ENCODE measurements at regions not wholly inside any gene's neighbourhood (a gene's known extent, or its start where the extent isn't known, plus 50 kb on each side); places are given as distances from the start of the nearest gene placed in this dataset.

DNA sequence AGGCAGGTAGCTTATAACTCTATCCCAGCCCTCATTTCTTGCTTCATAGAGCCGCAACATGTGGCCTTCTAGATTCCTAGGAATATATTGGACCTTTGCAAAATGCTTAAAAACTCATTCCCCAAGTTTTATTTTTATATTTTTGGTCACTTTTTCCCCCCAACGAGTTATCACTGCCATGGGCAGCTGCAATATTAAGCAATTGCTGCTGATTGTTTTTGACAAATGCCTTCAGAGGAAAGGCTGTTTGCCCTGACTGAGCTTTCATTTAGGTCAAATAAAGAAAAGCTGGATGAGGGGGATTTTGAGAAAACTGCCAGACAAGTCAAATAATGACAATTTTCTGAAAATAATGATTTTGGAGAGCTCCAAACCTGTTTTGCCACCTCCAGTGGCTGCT lies 976.9 kb upstream of the MBL2 start:
- DNase-seq, result no peak

DNA sequence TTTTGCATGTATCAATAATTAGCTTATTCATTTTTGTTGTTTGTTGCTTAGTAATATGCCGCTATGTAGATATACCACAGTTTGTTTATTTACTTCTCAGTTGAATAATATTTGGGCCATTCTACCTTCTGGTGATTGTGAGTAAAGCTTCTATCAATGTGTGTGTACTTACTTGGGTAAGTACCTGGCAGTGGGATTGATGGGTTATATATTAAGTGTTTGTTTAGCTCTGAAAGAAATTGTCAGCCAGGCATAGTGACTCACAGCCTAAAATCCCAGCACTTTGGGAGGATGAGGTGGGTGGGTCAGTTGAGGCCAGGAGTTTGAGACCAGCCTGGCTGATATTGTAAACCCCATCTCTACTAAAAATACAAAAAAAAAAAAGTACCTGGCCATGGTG lies 975.7 kb upstream of the MBL2 start:
- DNase-seq, result no peak

DNA sequence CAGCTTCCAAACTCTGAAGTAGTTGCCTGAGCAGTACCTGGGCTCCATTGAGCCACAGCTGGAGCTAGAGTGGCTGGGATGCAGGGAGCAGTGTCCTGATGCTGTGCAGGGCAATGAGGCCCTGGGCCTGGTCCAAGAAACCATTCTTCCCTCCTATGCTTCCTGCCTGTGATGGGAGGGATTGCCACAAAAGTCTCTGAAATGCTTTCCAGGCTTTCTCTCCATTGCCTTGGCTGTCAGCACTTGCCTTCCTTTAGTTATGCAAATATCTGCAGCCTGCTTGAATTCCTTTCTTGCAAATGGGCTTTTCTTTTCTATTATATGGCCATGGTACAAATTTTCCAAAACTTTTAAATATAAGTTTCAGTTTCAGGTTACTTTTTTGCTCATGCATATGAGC lies 972.2 kb upstream of the MBL2 start:
- DNase-seq, result no peak

DNA sequence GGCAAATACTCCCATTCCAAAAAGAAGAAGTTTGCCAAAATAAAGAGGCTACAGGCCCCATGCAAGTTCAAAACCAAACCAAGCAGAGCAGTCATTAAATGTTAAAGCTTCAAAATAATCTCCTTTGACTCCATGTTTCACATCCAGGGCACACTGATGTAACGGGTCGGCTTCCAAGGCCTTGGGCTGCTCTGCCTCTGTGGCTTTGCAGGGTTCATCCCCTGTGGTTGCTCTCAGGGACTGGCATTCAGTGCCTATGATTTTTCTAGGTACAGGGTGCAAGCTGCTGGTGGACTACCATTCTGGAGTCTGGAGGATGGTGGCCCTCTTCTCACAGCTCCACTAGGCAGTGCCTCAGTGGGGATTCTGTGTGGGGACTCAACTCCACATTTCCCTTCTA lies 971.6 kb upstream of the MBL2 start:
- DNase-seq, result no peak

DNA sequence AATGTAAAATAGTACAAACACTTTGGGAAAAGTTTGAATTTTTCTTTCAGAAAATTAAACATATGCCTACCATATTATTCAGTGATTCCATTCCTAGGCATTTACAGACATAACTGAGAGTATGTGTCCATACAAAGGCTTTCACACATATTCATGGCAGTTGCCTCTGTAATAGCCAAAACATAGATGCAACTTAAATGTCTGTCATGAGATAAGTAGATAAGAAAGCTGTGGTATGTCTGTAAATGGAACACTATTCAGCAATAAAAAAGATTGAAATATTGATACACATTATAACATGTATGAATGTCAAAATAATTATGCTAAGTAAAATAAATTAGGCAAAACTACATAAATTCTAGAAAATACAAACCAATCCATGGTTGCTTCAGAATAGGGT lies 964.5 kb upstream of the MBL2 start:
- DNase-seq, result no peak

DNA sequence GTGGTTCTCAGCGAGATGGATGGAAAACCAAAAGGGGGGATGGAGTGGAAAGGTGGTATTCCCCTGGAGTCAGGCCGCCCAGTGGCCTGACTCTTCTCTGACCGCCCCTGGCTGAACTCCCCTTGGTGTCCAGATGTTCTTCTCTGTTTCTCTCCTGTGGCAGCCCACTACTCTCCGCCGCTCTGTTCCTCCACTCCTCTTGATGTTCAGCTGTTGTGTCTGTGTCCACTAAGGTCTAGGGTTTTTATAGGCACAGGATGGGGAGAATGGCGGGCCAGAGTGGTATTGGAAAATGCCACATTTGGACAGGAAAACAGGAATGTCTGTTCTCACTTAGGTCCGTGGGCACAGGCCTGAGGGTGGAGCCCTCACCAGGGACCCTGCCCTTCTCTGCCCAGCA lies 954.3 kb upstream of the MBL2 start:
- no peak for DNase-seq

DNA sequence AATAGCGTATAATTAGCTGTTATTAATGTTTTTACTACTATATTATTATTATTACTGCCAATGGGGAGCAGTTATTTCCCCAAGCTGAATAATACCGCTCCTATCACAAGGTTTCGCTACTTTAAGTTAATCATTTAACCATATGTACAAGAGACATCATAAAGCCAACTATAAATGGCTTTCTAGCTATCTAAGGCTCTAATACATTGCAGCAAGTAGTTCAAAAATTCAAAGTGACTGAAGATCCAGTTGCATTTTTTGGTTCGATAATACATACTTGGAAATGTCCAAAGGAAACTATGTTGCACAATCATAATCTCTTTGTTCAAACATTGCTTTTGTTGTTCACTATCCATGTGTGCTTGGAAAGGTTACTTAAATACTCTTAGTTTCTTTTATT lies 952.0 kb upstream of the MBL2 start:
- DNase-seq, result no peak

DNA sequence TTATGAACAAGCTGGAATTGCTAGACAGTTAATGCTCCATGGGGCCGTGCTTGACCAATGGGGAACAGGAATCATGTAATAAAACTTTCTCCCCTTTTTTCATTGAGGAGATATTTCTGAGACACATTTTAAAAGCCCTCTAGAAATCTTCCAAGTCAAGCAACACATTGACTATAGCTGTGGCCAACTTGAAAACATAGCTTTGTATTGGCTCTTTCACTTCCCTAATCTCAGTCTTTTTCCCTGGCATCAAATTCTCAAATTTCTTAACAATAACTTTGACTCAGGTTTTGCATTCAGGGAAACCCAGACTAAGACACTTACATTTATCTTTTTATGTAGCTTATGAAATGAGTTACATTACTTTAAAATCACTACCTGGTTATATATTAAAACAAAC lies 947.1 kb upstream of the MBL2 start:
- no peak for DNase-seq

DNA sequence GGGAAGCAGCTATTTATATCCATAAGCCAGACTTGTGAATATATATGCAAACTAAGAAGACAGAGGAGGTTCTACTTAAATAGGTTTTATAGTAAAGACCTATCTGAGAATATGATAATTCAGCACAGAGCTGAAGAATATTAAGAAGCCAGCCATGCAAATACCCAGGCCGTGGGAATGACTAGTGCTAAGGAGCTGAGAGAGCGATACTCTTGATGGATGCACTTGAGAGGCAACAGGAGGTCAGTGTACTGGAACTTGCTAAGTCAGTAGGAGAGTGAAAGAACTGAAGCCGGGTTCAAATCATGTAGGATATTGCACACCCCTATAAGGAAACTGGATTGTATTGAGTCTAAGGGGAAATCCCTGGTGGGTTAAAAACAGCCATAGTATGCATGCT lies 943.6 kb upstream of the MBL2 start:
- DNase-seq, result no peak

DNA sequence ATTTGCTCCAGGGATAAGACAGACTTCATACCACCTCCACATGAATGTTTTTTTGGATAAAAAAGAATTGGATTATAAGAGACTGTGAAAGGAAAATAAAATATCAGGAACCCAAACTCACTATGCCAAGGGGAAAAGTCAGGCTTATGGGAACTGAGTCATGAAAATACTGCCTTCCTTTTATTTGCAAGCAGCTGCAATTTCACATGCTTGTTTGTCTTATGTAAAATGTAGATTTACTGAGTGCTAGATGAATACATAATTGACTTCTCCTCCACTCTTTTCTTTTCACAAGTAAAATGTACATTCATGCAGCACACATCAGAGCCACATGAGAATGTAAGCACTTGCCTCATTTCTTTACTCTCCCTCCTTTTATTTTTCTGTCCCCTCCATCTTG lies 940.8 kb upstream of the MBL2 start:
- no peak for DNase-seq

DNA sequence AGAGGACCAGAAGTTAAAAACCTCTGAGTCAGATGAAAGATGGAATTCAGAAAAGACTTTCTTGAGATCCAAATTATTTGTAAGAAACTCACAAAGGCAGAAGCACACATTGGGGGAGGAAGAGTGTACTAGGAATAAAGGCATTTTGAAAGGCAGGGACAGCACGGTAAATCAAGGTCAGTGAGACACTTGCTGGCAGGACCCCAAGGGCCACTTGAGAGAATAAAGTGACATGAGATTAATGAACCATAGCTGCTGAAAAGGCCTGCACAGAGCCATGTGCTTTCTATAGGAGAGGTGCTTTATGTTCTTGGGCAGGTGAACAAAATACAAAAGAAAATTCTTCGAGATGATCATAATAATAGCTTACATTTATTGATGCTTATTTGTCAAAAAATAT lies 929.9 kb upstream of the MBL2 start:
- no peak for DNase-seq

DNA sequence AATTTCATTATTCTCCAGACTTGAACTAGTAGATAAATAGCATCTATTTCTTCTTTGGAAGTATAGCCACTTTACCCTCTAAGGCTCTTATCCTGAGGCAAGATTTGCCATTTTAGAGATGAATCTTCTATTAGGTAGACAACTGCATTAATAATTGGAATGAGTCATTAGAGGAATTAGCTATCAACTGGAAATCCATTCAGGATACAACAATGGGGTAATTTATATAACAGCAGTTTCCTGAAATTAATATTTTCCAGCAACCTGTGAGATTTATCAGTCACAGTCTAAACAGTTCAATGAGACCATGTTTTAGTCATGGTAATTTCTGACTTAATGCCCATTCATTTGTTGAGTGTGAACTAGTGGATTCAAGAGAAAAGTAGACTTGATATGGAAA lies 928.6 kb upstream of the MBL2 start:
- DNase-seq, result no peak

DNA sequence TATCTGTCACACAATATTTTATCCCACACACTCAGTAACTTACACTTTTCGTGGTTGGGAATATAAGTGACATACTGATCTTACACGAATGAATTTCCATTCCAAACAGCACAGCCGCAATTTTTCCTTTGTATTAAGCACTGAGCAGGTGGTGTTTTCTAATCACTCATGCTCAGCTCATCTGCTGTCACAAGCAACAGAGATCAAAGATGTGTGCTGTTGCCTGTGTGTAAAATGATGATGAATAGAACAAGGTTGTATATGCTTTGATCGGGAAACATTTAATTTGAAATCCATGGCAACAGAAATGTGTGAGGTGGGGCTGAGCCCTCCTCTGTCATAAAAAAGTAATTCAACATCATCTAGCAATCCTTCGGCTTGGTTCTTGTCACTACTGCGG lies 927.7 kb upstream of the MBL2 start:
- DNase-seq, result no peak

DNA sequence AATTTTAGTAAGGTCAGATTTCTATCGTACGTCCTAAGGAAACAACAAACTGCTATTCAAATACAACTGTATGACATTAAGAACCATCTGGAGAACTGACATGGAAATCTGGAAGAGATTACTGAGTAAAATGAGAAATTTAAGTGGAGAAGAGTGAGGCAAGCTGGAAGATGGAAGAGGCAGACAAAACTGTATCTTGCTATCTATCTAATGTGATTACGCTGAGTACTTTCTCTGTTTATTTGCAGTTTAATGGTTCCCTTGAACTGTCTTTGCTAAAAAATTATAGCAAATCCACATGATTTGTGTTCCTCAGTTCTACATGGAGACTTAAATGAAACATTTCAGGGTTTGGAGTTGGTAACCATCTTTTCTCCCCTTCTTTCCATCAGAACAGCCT lies 927.1 kb upstream of the MBL2 start:
- no peak for DNase-seq

DNA sequence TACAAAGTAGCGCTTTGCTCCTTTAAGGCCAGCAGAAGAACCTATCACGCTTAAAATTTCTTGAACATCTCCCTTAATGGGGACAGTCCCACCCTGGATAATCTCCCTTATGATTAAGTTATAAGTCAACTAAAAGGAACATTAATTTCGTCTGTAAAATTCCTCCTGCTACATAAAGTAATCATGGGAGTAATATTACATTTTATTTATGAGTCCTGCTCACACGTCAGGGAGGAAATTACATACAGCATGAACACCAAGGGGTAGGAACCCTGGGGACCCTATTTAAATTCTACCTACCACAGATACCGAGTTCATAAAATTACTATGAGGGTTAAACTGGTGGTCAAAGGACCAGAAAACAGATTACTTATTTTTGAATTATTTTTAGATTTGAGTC lies 926.6 kb upstream of the MBL2 start:
- DNase-seq, result no peak

DNA sequence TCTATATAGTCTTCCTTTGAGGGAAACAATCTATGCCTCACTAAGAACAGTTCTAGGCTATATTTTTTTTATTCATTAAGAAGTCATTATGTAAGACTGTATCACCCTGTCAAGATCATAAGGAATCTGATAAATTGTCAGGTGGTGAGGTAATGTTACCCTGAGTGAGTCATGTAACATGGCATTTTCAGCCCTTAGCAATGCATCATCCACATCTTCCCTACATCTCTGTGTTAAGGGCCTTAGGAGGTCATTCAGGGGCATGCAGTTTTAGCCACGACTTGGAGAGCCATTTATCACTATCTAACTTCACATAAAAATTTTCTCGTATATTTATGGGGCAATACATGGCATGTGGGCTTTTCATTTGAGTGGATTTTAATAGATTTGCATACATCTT lies 924.5 kb upstream of the MBL2 start:
- DNase-seq, result no peak

DNA sequence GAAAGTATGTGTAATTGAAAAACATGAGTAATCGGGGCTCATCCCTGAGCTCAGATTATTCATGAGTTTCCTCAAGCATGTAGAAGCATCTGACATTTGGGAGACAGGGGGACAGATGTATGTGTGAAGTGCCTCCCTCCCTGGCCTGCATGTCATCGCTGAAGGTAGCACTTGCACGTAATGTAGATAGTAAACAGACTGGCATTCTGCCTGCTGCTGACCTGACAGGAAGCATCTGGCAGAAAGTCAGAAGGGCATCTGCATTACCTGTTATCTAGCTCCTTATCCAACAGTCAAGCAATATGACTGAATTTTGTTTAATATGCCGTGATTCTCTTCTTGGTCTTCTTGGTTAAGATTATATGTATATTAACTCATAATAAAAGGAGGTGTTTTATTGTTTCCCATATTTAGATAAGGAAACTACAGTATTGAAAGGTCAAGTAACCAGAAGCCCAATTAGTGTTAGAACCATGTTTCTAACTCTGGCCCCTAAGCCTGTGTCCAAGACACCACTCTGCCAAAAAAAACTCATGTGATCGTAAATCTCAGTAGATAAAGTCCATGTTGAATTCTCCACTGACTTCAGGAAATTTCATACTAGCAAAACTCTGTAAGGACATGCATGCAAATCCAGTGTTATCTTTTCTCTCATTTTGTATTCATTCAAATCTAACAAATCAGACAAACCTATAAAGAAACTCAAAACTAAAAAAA lies 918.1 kb upstream of the MBL2 start:
- peak in 1 of 56 donors; percentile 4 for DNase-seq

DNA sequence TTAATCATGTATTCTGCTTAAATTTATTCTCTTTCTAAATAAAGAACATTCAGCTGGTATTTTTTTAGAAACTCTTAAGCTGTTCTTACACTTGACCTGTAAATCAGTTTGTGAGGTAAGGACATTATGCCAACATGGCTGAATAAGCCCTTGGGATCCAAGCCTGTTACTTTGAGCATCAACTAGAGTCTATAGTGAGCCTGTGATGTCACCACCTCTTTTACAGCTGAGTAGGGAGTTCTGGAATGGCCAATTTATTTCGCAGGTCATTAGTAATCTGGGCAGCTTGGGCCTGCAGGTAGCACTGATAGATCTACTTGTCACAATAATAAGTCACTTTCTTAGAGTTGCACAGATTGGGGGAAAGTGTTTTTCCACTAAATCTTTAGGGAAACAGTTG lies 915.2 kb upstream of the MBL2 start:
- DNase-seq, result no peak

DNA sequence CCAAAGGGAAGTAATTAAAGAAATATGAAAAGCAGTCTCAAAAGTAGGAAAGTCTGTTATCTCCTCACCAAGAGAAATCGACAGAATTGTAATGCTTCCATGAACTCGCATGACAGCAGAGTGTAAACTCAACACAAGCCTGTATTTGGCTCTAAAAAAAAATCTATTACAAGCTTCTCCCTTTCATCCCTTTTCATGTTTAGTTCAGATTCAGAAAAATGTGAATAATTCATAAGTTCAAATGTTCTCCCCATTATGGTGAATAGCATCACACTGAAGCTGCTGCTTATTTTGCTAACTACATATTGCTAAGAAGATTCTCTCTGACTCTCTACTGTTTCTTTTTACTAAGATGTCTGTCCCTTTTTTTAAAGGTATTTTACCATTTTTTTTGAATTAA lies 910.3 kb upstream of the MBL2 start:
- DNase-seq, result no peak

DNA sequence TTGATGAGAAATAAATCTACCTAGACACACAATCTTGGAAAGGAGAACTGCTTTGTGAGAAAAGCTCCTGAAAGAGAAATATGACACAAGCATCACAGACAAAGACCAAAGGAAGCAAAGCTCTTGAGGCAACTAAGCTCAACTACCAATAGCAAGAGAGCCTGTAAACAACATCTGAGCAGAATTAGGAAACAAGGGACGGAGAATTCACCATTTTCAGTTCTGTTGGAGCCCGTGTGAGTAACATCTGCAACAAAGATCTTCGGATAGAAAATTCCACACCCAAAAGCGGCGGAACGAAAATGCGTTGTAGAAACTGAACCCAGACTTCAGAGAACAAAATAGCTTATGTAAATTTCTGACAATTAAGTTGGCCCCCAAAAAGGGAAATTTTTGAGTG lies 909.9 kb upstream of the MBL2 start:
- no peak for DNase-seq

DNA sequence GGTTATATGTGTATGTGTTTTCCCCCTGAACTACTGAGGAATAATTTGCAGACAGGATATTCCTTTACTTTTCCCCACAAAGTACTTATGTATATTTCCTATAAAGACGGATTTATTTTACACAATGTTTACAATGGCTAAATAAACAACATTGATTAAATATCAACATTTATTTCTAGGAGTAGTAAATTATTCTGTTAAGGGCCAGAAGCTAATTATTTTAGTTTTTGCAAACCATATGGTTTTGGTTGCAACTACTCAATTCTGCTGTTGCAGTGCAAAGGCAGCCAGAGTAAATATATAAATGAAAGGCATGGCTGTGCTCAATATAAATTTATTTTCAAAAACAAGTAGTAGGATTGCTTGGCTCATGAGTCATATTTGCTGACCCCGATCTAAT lies 907.1 kb upstream of the MBL2 start:
- no peak for DNase-seq

DNA sequence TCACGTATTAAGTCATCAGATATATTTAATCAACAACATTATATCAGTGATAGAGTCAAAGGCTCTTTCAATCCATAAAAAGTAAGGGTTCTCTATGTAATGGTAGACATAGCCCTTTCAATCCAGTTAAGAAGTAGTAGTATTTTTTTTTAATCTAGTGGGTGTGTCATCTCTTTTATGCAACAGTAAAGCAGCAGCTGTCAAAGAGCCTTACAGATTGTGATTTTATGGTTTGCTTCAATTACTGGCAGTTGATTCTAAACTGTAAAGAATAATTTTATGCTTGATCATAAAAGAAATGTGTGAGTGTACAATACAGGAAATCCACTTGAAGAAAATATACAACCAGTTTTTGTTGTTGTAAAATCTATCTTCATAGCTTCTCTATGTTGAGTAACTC lies 902.6 kb upstream of the MBL2 start:
- DNase-seq, result no peak

DNA sequence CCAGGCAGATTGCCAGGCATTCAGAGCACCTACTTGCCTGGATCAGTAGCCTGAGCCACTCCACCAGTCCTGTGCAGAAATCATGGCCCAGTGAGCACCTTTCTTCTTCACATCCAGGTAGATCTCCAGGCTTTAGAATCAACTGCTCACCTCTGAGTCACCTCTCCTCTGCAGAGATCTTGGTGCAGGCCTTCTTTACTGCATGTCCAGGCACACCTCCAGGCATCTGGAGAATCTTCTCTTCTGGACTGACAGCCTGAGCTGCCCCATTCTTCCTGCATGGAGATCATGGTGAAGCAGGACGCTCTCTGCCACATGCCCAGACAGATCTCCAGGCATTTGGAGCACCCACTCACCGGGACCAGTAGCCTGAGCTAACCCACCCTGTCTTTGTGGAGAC lies 894.5 kb upstream of the MBL2 start:
- no peak for DNase-seq

DNA sequence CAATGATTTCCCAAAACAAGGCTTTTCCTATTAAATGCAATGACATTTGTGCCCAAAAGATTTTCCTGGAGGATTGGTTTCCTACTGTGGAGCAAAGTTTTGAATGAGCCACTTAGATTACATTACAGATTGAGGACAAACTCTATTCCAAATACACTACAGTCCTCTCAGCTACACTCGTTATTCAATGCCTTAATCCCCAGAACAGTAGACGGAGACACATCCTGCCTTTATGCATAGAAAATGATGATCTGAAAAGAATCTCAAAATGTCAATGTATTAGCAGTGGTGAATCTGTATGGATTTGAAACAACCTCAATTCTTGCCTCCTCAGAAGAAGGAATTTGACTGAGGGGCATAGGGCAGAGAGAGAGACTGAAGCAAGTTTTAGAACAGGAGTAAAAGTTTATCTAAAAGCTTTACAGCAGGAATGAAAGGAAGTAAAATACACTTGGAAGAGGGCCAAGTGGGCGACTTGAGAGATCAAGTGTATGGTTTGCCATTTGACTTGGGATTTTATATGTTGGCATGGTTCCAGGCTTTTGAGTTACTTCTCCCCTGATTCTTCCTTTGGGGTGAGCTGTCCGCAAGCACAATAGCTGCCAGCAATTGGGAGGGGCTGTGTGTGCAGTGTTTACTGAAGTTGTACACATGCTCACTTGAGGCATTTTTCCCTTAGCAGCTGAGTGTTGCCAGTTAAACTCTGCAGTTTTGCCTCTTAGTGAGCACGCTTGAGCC lies 891.9 kb upstream of the MBL2 start:
- DNase-seq, result no peak

Data from nucleus accumbens (tissue), 56 donors.